GM12874 (cell line): ENCODE measurements at regions not wholly inside any gene's neighbourhood (a gene's known extent, or its start where the extent isn't known, plus 50 kb on each side); places are given as distances from the start of the nearest gene placed in this dataset.

Experiments used
- TF ChIP-seq, protein P1 (sequence below): IDR thresholded peaks from 2 replicates; pipeline ENCODE4 v1.5.1; 2011; ENCODE audit warnings: low read depth, mild to moderate bottlenecking, control low read depth, low read length, moderate library complexity; ENCODE audit not compliant: insufficient read depth

DNA sequence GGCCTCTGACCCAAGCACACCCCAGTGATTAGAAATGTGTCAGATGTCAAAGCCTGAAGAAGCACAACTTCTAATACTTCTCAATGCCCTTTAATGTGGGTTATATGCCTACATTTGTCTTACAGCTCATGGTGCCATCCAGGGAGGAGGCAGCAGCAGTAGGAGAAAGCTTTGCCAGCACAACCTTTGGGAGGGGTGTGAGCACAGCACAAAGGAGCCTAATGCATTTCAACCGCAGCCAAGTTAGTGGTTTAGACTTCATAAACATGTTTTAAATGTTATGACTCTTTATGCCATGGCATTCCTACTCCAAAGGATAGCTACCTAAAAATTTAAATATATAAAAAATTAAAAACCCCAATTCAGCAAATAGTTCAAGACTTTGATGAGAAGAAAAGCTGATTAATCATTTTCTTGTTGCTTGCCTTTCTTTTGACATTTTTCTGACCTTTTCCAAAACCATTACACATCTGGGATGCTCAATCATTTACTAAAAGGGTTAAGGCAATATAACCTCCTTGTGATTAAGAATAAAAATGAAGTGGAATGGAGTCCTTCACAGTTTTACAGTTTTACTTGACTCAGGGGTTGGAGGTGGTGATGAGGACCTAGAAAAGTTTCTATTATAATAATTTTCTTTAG, 142.7 kb downstream of the DLEU7 start:
- TF ChIP-seq, protein P1, sequence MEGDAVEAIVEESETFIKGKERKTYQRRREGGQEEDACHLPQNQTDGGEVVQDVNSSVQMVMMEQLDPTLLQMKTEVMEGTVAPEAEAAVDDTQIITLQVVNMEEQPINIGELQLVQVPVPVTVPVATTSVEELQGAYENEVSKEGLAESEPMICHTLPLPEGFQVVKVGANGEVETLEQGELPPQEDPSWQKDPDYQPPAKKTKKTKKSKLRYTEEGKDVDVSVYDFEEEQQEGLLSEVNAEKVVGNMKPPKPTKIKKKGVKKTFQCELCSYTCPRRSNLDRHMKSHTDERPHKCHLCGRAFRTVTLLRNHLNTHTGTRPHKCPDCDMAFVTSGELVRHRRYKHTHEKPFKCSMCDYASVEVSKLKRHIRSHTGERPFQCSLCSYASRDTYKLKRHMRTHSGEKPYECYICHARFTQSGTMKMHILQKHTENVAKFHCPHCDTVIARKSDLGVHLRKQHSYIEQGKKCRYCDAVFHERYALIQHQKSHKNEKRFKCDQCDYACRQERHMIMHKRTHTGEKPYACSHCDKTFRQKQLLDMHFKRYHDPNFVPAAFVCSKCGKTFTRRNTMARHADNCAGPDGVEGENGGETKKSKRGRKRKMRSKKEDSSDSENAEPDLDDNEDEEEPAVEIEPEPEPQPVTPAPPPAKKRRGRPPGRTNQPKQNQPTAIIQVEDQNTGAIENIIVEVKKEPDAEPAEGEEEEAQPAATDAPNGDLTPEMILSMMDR = no peak

DNA sequence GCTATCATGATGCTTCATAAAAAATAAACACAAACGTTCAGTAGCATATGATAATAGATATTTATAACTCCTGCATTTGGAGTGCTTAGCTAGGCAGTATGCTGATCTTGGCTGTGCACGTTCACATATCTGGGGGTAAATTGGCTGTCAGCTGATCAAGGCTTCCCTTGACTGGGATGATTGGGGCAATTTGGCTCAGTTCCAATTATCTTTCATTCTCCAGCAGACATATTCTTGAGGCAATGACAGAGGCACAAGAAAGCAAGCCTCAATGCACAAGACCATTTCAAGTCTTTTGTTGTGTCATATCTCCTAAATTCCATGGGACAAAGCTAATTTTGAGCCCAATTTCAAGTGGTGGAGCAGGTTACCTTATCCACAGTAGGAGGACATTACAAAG, 142.0 kb downstream of the DLEU7 start:
- TF ChIP-seq, protein P1 = no peak

DNA sequence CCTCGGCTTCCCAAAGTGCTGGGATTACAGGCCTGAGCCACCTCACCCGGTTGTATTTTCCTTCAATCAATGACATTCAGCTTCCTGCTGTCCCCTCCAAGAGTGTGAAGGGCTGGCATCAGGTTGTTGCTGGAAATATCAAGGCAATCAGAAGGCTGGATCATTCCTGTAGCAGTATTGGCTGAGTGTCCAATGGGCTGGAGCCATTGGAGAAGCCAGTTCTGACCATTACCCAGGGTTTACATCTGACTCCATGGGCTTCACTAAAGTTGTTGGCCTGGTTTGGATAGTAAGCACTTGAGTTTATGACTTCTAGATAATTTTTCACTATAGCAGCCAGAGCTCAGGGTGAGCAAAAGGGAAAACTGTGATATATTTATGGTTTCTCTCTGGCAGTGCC, 137.0 kb downstream of the DLEU7 start:
- TF ChIP-seq, protein P1 = no peak

DNA sequence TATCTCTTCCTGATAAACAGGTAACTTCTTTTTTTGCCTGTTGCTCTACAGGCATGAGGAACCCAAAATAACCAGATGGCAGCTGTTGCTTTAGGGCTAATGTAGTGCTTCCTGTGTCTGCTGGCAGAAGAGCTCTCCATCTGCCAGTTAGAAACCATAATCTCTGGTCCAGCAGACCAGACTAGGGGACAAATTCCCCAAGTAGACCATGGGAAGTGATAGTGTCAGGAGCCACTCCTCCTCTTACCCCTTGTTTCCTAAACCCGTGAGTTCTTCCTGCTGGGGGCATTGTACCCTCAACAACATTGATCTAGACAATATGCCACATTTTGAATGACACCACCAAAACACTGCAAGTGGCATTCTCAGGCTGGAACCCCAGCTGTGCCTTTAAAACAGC, 135.9 kb downstream of the DLEU7 start:
- TF ChIP-seq, protein P1 = no peak

DNA sequence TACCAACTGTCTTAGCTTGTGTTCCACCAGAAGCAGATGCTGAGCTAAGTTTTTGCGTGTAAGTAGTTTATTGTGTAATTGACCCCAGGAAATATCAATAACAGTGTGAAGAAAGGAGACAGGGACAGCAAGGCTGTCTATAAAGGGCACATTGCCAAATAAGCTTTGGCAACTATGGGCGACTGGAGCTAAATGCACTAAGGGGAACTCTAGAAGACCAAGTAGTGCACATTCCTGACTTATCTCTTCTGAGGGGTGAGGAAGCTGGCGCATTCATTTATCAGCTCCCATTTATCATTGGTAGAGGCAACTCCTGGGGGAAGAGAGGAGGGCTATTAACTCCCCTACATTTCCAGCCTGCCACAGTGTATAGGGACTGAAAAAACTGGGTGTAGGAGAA, 135.0 kb downstream of the DLEU7 start:
- TF ChIP-seq, protein P1 = no peak

DNA sequence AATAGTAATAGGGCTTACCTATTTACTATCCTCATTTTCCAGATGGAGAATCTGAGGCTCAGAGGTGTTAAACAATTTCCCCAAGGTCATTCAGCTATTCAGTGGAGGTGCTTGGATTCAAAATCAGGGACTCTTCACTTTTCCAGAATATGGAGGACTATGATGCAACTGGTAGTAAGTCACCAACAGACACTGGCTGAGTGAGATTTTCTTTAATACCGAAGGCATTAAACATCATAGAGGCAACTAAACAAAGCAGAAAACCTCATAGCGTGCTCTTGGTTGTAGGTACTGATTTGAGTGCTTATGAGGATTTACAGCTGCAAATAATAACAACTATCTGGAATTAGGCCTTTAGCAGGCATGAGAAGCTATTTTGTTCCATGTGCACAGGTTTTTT, 134.4 kb downstream of the DLEU7 start:
- TF ChIP-seq, protein P1 = no peak

DNA sequence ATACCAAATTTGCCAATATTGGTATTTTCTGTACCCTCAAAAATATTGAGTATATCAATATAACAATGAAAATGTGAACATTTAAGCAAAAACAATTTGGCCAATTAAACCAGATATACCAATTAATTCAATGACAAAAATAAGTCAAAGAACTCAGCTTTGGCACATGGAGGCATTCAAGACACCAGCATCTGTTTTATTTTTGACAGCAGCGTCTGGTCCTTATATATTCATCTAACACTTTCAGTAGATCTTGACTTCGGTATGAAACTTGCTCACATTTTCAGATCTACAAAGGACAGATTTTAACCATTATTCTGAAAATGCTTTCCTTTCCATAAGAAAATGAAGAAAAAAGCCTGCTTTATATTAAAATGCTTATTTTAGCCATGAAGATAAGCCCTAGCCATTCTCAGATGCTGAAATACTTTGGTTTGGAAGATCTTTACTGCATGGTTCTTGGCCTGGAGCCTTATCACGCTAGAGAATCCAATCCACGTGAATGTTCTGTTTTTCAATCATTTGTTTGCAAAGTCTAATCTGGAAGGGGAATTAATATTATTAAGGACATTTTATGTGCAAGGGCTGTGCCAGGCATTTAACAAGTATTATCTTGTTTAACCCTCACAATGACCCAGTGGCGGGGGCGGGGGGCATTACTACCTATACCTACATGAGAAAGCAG, 132.2 kb downstream of the DLEU7 start:
- TF ChIP-seq, protein P1 = no peak
